NB4 (cell line): ENCODE measurements at regions not wholly inside any gene's neighbourhood (a gene's known extent, or its start where the extent isn't known, plus 50 kb on each side); places are given as distances from the start of the nearest gene placed in this dataset.

ENCODE experiments used
- CTCF ChIP-seq: IDR thresholded peaks from one replicate; pipeline ENCODE4 v1.5.1; 2012; ENCODE audit warnings: low read depth, low read length
- MYC ChIP-seq: IDR thresholded peaks from 2 replicates; pipeline ENCODE4 v1.6.1; 2011; ENCODE audit warnings: low read depth, low read length
- POLR2A ChIP-seq: IDR thresholded peaks from 2 replicates; pipeline ENCODE4 v1.6.1; 2011; ENCODE audit warnings: mild to moderate bottlenecking; ENCODE audit not compliant: insufficient read length; ENCODE audit errors: extremely low read depth

- TF ChIP-seq CTCF = no peak
- TF ChIP-seq MYC = no peak
- no peak for TF ChIP-seq POLR2A
Measured at GRCh38 chr20:11522366-11522741, 395.3 kb upstream of the BTBD3 start.
